IMR-90 (cell line): ENCODE measurements at regions not wholly inside any gene's neighbourhood (a gene's known extent, or its start where the extent isn't known, plus 50 kb on each side); places are given as distances from the start of the nearest gene placed in this dataset.
A peak's percentile ranks its signal among the peaks of the same experiment; 100 is the strongest.

Source experiments
- CTCF ChIP-seq: conservative IDR thresholded peaks from 2 replicates; pipeline ENCODE4 v1.5.1; 2012; ENCODE audit warnings: mild to moderate bottlenecking, low read depth, low read length, improper control_type of control experiment
- MAFK ChIP-seq: IDR thresholded peaks from 2 replicates; pipeline ENCODE4 v1.6.1; 2012; ENCODE audit warnings: low read depth, low read length, improper control_type of control experiment
- NFE2L2 ChIP-seq: fragments of 150-350 bp; IDR thresholded peaks from 2 replicates; pipeline ENCODE4 v1.6.1; 2016; ENCODE audit warnings: low read depth, mild to moderate bottlenecking, low read length
- POLR2A ChIP-seq: IDR thresholded peaks from 2 replicates; pipeline ENCODE4 v1.6.1; 2012; ENCODE audit warnings: mild to moderate bottlenecking, low read depth, low read length
- RFX5 ChIP-seq: IDR thresholded peaks from 2 replicates; pipeline ENCODE4 v1.8.0; 2012; ENCODE audit warnings: low read depth, mild to moderate bottlenecking, low read length, moderate library complexity
- SMC3 ChIP-seq: fragments of 150-350 bp; IDR thresholded peaks from 2 replicates; pipeline ENCODE4 v1.6.1; 2016; ENCODE audit warnings: low read depth, mild to moderate bottlenecking, antibody characterized with exemption, low read length, moderate library complexity
- TF ChIP-seq, protein P1 (sequence below): fragments of 150-350 bp; IDR thresholded peaks from 2 replicates; pipeline ENCODE4 v1.6.1; 2016; ENCODE audit warnings: low read depth, mild to moderate bottlenecking, low read length, moderate library complexity, borderline replicate concordance
- TF ChIP-seq, protein P2 (sequence below): fragments of 150-350 bp; IDR thresholded peaks from 2 replicates; pipeline ENCODE4 v1.6.1; 2017; ENCODE audit warnings: mild to moderate bottlenecking, antibody characterized with exemption, low read length, low read depth

- no peak for TF ChIP-seq POLR2A
- TF ChIP-seq CTCF, result no peak
- TF ChIP-seq RFX5, result no peak
- TF ChIP-seq SMC3, result no peak
- no peak for TF ChIP-seq MAFK
- TF ChIP-seq, protein P1, sequence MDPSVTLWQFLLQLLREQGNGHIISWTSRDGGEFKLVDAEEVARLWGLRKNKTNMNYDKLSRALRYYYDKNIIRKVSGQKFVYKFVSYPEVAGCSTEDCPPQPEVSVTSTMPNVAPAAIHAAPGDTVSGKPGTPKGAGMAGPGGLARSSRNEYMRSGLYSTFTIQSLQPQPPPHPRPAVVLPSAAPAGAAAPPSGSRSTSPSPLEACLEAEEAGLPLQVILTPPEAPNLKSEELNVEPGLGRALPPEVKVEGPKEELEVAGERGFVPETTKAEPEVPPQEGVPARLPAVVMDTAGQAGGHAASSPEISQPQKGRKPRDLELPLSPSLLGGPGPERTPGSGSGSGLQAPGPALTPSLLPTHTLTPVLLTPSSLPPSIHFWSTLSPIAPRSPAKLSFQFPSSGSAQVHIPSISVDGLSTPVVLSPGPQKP, result no peak
- TF ChIP-seq, protein P2, sequence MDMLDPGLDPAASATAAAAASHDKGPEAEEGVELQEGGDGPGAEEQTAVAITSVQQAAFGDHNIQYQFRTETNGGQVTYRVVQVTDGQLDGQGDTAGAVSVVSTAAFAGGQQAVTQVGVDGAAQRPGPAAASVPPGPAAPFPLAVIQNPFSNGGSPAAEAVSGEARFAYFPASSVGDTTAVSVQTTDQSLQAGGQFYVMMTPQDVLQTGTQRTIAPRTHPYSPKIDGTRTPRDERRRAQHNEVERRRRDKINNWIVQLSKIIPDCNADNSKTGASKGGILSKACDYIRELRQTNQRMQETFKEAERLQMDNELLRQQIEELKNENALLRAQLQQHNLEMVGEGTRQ, result no peak
- TF ChIP-seq NFE2L2, result peak; percentile 43; the same call in 1 of the 2 replicates
Measured at GRCh38 chr2:181790716-181791649, 100.5 kb upstream of the ITPRID2 start.
